ENCODE measurements at regions not wholly inside any gene's neighbourhood (a gene's known extent, or its start where the extent isn't known, plus 50 kb on each side); places are given as distances from the start of the nearest gene placed in this dataset.

- DNase-seq (ENCODE audit: insufficient read length, low spot score, missing footprints), result no peak
- Histone ChIP-seq H3K36me3 (ENCODE audit: insufficient read depth, low read length) (no peaks in the 10 kb centered on the region), H3K79me2 (ENCODE audit: insufficient read depth, low read length) (no peaks in the 10 kb centered on the region), H3K9me3 (ENCODE audit: low read depth, low read length) (no peaks in the 10 kb centered on the region), H3K4me1 (ENCODE audit: insufficient read depth, low read length) (no peaks in the 10 kb centered on the region), H2AFZ (ENCODE audit: low read length) (no peak overlapping the region), H3K27me3 (ENCODE audit: insufficient read depth, low read length) (no peaks in the 10 kb centered on the region), H3K4me2 (ENCODE audit: insufficient read depth, low read length) (no peak overlapping the region), H4K20me1 (ENCODE audit: insufficient read depth, low read length) (no peaks in the 10 kb centered on the region), H3K4me3 (ENCODE audit: insufficient read depth, low read length) (no peak overlapping the region), H3K27ac (ENCODE audit: low read depth, low read length) (no peak overlapping the region)
- no peak for TF ChIP-seq CTCF (IDR thresholded peaks at IDR 0.05; ENCODE audit: extremely low read depth, low read depth, low read length)
Measured at GRCh38 chr13:54383604-54384003, 1355.0 kb downstream of the OLFM4 start.

GRCh38 chr13:54387625-54388024, 1359.0 kb downstream of the OLFM4 start:
- H3K79me2 ChIP-seq (ENCODE audit: insufficient read depth, low read length), result no peaks in the 10 kb centered on the region
- no peaks in the 10 kb centered on the region for H3K36me3 ChIP-seq (ENCODE audit: insufficient read depth, low read length)
- H3K9me3 ChIP-seq (ENCODE audit: low read depth, low read length), result no peaks in the 10 kb centered on the region
- no peak overlapping the region for H3K4me3 ChIP-seq (ENCODE audit: insufficient read depth, low read length)
- H2AFZ ChIP-seq (ENCODE audit: low read length), result no peak overlapping the region
- no peaks in the 10 kb centered on the region for H3K27me3 ChIP-seq (ENCODE audit: insufficient read depth, low read length)
- DNase-seq (ENCODE audit: insufficient read length, low spot score, missing footprints), result no peak
- no peak for TF ChIP-seq CTCF (IDR thresholded peaks at IDR 0.05; ENCODE audit: extremely low read depth, low read depth, low read length)
- H3K27ac ChIP-seq (ENCODE audit: low read depth, low read length), result no peak overlapping the region
- H3K4me1 ChIP-seq (ENCODE audit: insufficient read depth, low read length), result no peaks in the 10 kb centered on the region
- no peaks in the 10 kb centered on the region for H4K20me1 ChIP-seq (ENCODE audit: insufficient read depth, low read length)
- H3K4me2 ChIP-seq (ENCODE audit: insufficient read depth, low read length), result no peak overlapping the region

GRCh38 chr13:54390841-54391240, 1362.2 kb downstream of the OLFM4 start:
- H3K9me3 ChIP-seq (ENCODE audit: low read depth, low read length), result peaks cover 5% of the 10 kb centered on the region
- no peak overlapping the region for H3K27ac ChIP-seq (ENCODE audit: low read depth, low read length)
- H3K79me2 ChIP-seq (ENCODE audit: insufficient read depth, low read length), result no peaks in the 10 kb centered on the region
- TF ChIP-seq CTCF (IDR thresholded peaks at IDR 0.05; ENCODE audit: extremely low read depth, low read depth, low read length), result no peak
- no peak for DNase-seq (ENCODE audit: insufficient read length, low spot score, missing footprints)
- H2AFZ ChIP-seq (ENCODE audit: low read length), result no peak overlapping the region
- no peaks in the 10 kb centered on the region for H3K27me3 ChIP-seq (ENCODE audit: insufficient read depth, low read length)
- no peaks in the 10 kb centered on the region for H4K20me1 ChIP-seq (ENCODE audit: insufficient read depth, low read length)
- no peaks in the 10 kb centered on the region for H3K4me1 ChIP-seq (ENCODE audit: insufficient read depth, low read length)
- H3K4me2 ChIP-seq (ENCODE audit: insufficient read depth, low read length), result no peak overlapping the region
- H3K4me3 ChIP-seq (ENCODE audit: insufficient read depth, low read length), result no peak overlapping the region
- H3K36me3 ChIP-seq (ENCODE audit: insufficient read depth, low read length), result no peaks in the 10 kb centered on the region

- Histone ChIP-seq H3K27ac (ENCODE audit: low read depth, low read length) (no peak overlapping the region), H3K4me3 (ENCODE audit: insufficient read depth, low read length) (no peak overlapping the region), H3K4me2 (ENCODE audit: insufficient read depth, low read length) (no peak overlapping the region), H3K9me3 (ENCODE audit: low read depth, low read length) (peaks cover 5% of the 10 kb centered on the region), H3K27me3 (ENCODE audit: insufficient read depth, low read length) (no peaks in the 10 kb centered on the region), H3K4me1 (ENCODE audit: insufficient read depth, low read length) (no peaks in the 10 kb centered on the region), H2AFZ (ENCODE audit: low read length) (no peak overlapping the region), H3K36me3 (ENCODE audit: insufficient read depth, low read length) (no peaks in the 10 kb centered on the region), H4K20me1 (ENCODE audit: insufficient read depth, low read length) (no peaks in the 10 kb centered on the region), H3K79me2 (ENCODE audit: insufficient read depth, low read length) (no peaks in the 10 kb centered on the region)
- DNase-seq (ENCODE audit: insufficient read length, low spot score, missing footprints), result no peak
- no peak for TF ChIP-seq CTCF (IDR thresholded peaks at IDR 0.05; ENCODE audit: extremely low read depth, low read depth, low read length)
Measured at GRCh38 chr13:54394085-54394700, 1365.6 kb downstream of the OLFM4 start.

Measured in osteoblast (primary cell).